Kidney (tissue), 13 donors: ENCODE measurements at regions not wholly inside any gene's neighbourhood (a gene's known extent, or its start where the extent isn't known, plus 50 kb on each side); places are given as distances from the start of the nearest gene placed in this dataset.

Experiments
- DNase-seq, 5 donors: peaks; one replicate each; pipeline ENCODE4 v3.0.0-alpha.2; 2013 to 2020
- FAIRE-seq: peaks from 2 replicates; lab custom pipeline; 2012; peaks lifted over from hg19 to GRCh38; lab: Jason Lieb, UNC
- H3K27ac ChIP-seq, 2 donors: one replicate each; pipeline ENCODE4 v1.7.0; 2013; ENCODE audit warnings: low read depth in 2 of 2, low read length in 2 of 2, inconsistent platforms in 1 of 2
- H3K27me3 ChIP-seq: one replicate; pipeline ENCODE4 v1.7.1; 2013; ENCODE audit warnings: low read length, inconsistent platforms; ENCODE audit not compliant: control insufficient read depth, insufficient read depth
- H3K36me3 ChIP-seq, 3 donors: one replicate each; pipeline versions ENCODE4 v1.7.0 to v1.7.1; 2013; ENCODE audit warnings: low read length in 3 of 3, control low read depth in 1 of 3, inconsistent platforms in 1 of 3; ENCODE audit not compliant: insufficient read depth in 3 of 3, control insufficient read depth in 2 of 3
- H3K4me1 ChIP-seq, 3 donors: one replicate each; pipeline versions ENCODE4 v1.7.0 to v1.7.1; 2013; ENCODE audit warnings: low read length in 3 of 3, inconsistent platforms in 1 of 3, low read depth in 1 of 3; ENCODE audit not compliant: control insufficient read depth in 2 of 3, insufficient read depth in 2 of 3
- H3K4me3 ChIP-seq, 3 donors: one replicate each; pipeline versions ENCODE4 v1.7.0 to v1.8.1; 2013; ENCODE audit warnings: low read length in 3 of 3, control low read depth in 1 of 3, inconsistent platforms in 1 of 3
- H3K9ac ChIP-seq, 3 donors: one replicate each; pipeline versions ENCODE4 v1.7.0 to v1.7.1; 2013; ENCODE audit warnings: low read length in 3 of 3, control low read depth in 1 of 3, inconsistent platforms in 1 of 3
- H3K9me3 ChIP-seq, 3 donors: one replicate each; pipeline versions ENCODE4 v1.7.0 to v1.7.1; 2013; ENCODE audit warnings: low read length in 3 of 3, control low read depth in 1 of 3, inconsistent platforms in 1 of 3; ENCODE audit not compliant: control insufficient read depth in 2 of 3, insufficient read depth in 1 of 3
- intact Hi-C: fragments of 100-400 bp; cut with DNase I; formaldehyde crosslinking; loops from one replicate; pipeline ENCODE4 v1.11.1; 2022
- TF ChIP-seq, protein P1 (sequence below): IDR thresholded peaks from 3 replicates; pipeline ENCODE4 v1.5.1; 2012; ENCODE audit warnings: mild to moderate bottlenecking, moderate library complexity, borderline replicate concordance; ENCODE audit not compliant: insufficient read depth; ENCODE audit errors: extremely low read depth
- donor health status: control.
- donor health status: control.
- donor health status: control.
- donor health status: control.
- donor health status: control.
- donor health status: DM: yes; HTN: yes; CAD: no.
- donor health status: Normal renal cell carcinoma (clear cell type).

DNA sequence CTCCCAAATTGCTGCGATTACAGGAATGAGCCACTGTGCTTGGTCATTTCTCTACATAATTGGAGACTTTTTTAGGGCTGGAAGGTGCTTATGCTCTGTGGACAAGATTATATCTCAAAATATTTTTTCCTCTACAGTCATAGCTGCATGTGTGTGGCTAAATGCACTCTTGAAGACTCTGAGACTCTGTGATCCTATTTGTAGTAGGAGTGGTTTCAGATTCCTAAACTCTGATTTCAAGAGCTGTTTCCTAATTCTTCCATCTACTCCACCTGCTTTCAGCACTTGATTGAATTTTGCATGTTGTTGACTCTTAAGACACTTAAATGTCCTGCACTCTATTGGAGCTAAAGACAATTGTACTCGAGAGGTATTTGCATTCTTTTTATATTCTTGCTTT lies 78.0 kb downstream of the KLF5 start:
- H3K36me3 ChIP-seq = no peaks in the 10 kb centered on the region
- TF ChIP-seq, protein P1, sequence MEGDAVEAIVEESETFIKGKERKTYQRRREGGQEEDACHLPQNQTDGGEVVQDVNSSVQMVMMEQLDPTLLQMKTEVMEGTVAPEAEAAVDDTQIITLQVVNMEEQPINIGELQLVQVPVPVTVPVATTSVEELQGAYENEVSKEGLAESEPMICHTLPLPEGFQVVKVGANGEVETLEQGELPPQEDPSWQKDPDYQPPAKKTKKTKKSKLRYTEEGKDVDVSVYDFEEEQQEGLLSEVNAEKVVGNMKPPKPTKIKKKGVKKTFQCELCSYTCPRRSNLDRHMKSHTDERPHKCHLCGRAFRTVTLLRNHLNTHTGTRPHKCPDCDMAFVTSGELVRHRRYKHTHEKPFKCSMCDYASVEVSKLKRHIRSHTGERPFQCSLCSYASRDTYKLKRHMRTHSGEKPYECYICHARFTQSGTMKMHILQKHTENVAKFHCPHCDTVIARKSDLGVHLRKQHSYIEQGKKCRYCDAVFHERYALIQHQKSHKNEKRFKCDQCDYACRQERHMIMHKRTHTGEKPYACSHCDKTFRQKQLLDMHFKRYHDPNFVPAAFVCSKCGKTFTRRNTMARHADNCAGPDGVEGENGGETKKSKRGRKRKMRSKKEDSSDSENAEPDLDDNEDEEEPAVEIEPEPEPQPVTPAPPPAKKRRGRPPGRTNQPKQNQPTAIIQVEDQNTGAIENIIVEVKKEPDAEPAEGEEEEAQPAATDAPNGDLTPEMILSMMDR = no peak
- no peaks in the 10 kb centered on the region for H3K27me3 ChIP-seq
- no peak overlapping the region for H3K9ac ChIP-seq
- no peak for DNase-seq
- no peak overlapping the region for H3K27ac ChIP-seq
- FAIRE-seq = no peak
- intact Hi-C loops = no loop called here
- H3K4me3 ChIP-seq = no peak overlapping the region
- peaks cover 0 to 4% (median 4%) of the 10 kb centered on the region in 3 donors for H3K4me1 ChIP-seq
- peaks cover 0 to 3% (median 0%) of the 10 kb centered on the region in 3 donors for H3K9me3 ChIP-seq

DNA sequence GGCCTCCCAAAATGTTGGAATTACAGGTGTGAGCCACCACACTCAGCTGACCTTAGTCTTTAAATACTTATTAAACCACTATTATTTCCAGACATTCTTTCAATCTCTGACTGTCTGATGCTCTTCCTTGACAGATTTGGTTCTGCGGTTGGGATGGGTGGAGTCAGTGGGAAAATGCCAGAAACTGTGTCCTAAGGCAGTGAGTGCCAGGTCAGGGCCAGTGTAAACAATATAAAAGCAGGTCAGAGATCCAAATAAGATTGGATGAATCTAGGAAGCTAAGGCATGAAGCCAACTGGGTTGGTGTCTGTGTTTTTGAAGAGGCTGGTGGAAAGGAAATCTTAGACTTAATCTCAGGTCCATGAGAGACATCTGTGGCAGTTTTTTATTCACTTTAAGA lies 74.7 kb downstream of the KLF5 start:
- Histone ChIP-seq H3K36me3 (no peaks in the 10 kb centered on the region), H3K27ac (no peak overlapping the region), H3K4me1 (no peaks in the 10 kb centered on the region), H3K4me3 (no peak overlapping the region), H3K27me3 (no peaks in the 10 kb centered on the region), H3K9ac (no peak overlapping the region), H3K9me3 (peaks cover 0 to 3% (median 0%) of the 10 kb centered on the region in 3 donors)
- DNase-seq (no peak), FAIRE-seq (no peak)
- intact Hi-C loops = no loop called here
- TF ChIP-seq, protein P1 = no peak

DNA sequence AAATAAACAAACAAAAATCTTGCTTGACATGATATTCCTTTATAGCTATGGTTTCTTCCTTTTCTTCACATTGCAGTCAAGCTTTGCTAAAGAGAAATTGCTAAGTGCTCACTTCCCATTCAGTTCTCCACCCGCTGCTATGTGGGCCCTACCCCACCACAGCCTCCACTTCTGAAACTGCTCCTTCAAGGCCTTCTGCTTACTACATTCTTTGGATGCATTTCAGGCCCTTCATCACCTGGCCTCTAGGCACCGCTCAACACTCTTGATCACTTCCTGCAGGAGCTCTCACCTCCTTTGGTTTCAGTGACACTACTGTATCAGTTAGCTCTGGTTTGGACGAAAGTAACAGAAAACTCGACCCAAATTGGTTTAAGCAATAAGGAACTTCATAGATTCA lies 72.4 kb downstream of the KLF5 start:
- no peaks in the 10 kb centered on the region for H3K4me1 ChIP-seq
- H3K4me3 ChIP-seq = no peak overlapping the region
- H3K27ac ChIP-seq = no peak overlapping the region
- TF ChIP-seq, protein P1 = no peak
- H3K27me3 ChIP-seq = no peaks in the 10 kb centered on the region
- FAIRE-seq = no peak
- H3K36me3 ChIP-seq = no peaks in the 10 kb centered on the region
- intact Hi-C loops = no loop called here
- H3K9me3 ChIP-seq = peaks cover 0 to 3% (median 0%) of the 10 kb centered on the region in 3 donors
- no peak overlapping the region for H3K9ac ChIP-seq
- DNase-seq = no peak

DNA sequence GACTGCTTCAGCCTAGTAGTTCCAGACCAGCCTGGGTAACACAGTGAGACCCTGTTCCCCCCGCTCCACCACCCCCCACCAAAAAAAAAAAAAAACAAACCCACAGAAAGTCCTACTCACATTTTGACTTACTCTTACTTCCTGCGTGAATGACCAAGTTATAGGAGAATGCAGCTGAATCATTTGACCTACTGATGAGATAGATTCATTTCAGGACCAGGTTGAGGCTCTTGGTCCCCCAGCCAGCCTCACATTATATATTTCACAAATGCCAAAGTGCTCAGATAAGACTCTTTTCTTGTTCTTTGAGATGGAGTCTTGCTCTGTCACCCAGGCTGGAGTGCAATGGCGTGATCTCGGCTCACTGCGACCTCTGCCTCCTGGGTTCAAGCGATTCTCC lies 70.2 kb downstream of the KLF5 start:
- FAIRE-seq = no peak
- H3K27ac ChIP-seq = no peak overlapping the region
- no peaks in the 10 kb centered on the region for H3K27me3 ChIP-seq
- no peaks in the 10 kb centered on the region for H3K4me1 ChIP-seq
- H3K4me3 ChIP-seq = no peak overlapping the region
- TF ChIP-seq, protein P1 = no peak
- H3K9ac ChIP-seq = no peak overlapping the region
- no peak for DNase-seq
- intact Hi-C loops = no loop called here
- H3K9me3 ChIP-seq = no peaks in the 10 kb centered on the region
- H3K36me3 ChIP-seq = no peaks in the 10 kb centered on the region
